Esophagus muscularis mucosa (tissue), 3 donors: ENCODE measurements at regions not wholly inside any gene's neighbourhood (a gene's known extent, or its start where the extent isn't known, plus 50 kb on each side); places are given as distances from the start of the nearest gene placed in this dataset.

ENCODE experiments used
- CTCF ChIP-seq, 3 experiments: fragments of 200-600 bp in 2 of 3; fragments of 450-650 bp in 1 of 3; sonication (generic) in 2 of 3; IDR thresholded peaks; one replicate each; pipeline ENCODE4 v1.5.1; 2017 to 2019; ENCODE audit warnings: antibody characterized with exemption in 3 of 3, mild to moderate bottlenecking in 2 of 3, moderate library complexity in 1 of 3
- POLR2A ChIP-seq: fragments of 450-650 bp; IDR thresholded peaks from one replicate; pipeline ENCODE4 v1.6.1; 2017; ENCODE audit warnings: antibody characterized with exemption, moderate library complexity, mild to moderate bottlenecking, low read depth
- POLR2AphosphoS5 ChIP-seq, 2 donors: sonication (generic); formaldehyde crosslinking; IDR thresholded peaks; one replicate each; pipeline ENCODE4 v1.6.1; 2017; ENCODE audit warnings: antibody characterized with exemption in 2 of 2

- TF ChIP-seq CTCF (IDR thresholded peaks at IDR 0.05) (no peak), POLR2A (no peak), POLR2AphosphoS5 (IDR thresholded peaks at IDR 0.05) (no peak)
These were observed 309.4 kb downstream of the ZNF674 start for GRCh38 chrX:46235778-46236177.
